Pancreas (tissue), 10 donors: ENCODE measurements at regions not wholly inside any gene's neighbourhood (a gene's known extent, or its start where the extent isn't known, plus 50 kb on each side); places are given as distances from the start of the nearest gene placed in this dataset.

Source experiments
- ATAC-seq, 4 donors: fragments of 200-7000 bp; cut with Tn5 transposase; one replicate each; pipeline versions ENCODE4 v1.8.0 to v1.9.1; 2020; ENCODE audit warnings: mild to moderate bottlenecking in 4 of 4, moderate library complexity in 4 of 4
- DNase-seq, 6 donors: peaks; one replicate each; pipeline ENCODE4 v3.0.0-alpha.2; 2020
- FAIRE-seq: peaks from 2 replicates; lab custom pipeline; 2012; peaks lifted over from hg19 to GRCh38; lab: Jason Lieb, UNC
- H3K27ac ChIP-seq, 4 donors: fragments of 200-600 bp; sonication (generic); 1 replicate in 3 of 4; 2 replicates in 1 of 4; pipeline versions ENCODE4 v1.5.0 to v1.8.0; 2020
- H3K27me3 ChIP-seq, 4 donors: fragments of 200-600 bp; one replicate each; pipeline ENCODE4 v1.8.0; 2021
- H3K36me3 ChIP-seq, 3 donors: fragments of 200-600 bp; sonication (generic) in 1 of 3; one replicate each; pipeline versions ENCODE4 v1.5.0 to v1.8.0; 2020 to 2021
- H3K4me1 ChIP-seq, 3 donors: fragments of 200-600 bp; one replicate each; pipeline ENCODE4 v1.8.0; 2021
- H3K4me3 ChIP-seq, 4 donors: fragments of 200-600 bp; sonication (generic) in 2 of 4; one replicate each; pipeline versions ENCODE4 v1.5.0 to v1.8.0; 2020 to 2021
- H3K9me3 ChIP-seq, 4 donors: fragments of 200-600 bp; one replicate each; pipeline ENCODE4 v1.8.0; 2021
- WGBS, 2 donors: extraction: QIAGEN DNeasy Blood & Tissue Kit; methylation state at CpG; one replicate each; pipeline ENCODE4 v1.1.7; 2013; 5-methylcytosine and 5-hydroxymethylcytosine counted together
- intact Hi-C, 3 donors: fragments of 100-400 bp; cut with DNase I; formaldehyde crosslinking; loops; one replicate each; pipeline versions ENCODE4 v1.11.1 to v1.14.2; 2022
- TF ChIP-seq, protein P1 (sequence below), 4 donors: fragments of 200-600 bp; sonication (generic) in 3 of 4; IDR thresholded peaks; one replicate each; pipeline versions ENCODE4 v1.5.0 to v1.8.0; 2021; ENCODE audit warnings: antibody characterized with exemption in 4 of 4
- donor health status: healthy with polysubstance abuse.
- donor health status: DM: no; HTN: no; CAD: no; lungs with moderate emphysema.
- donor health status: DM: no; HTN: no; CAD: no.
- donor health status: control.
- donor health status: control.
- donor health status: Bipolar disorder and iron deficiency.
- donor health status: DM: yes; HTN: yes; CAD: no.
- donor health status: DM: no; HTN: no; CAD: no.
- donor health status: DM: no; HTN: no; CAD: no.
- donor health status: DM: yes; HTN: yes; CAD: no.

DNA sequence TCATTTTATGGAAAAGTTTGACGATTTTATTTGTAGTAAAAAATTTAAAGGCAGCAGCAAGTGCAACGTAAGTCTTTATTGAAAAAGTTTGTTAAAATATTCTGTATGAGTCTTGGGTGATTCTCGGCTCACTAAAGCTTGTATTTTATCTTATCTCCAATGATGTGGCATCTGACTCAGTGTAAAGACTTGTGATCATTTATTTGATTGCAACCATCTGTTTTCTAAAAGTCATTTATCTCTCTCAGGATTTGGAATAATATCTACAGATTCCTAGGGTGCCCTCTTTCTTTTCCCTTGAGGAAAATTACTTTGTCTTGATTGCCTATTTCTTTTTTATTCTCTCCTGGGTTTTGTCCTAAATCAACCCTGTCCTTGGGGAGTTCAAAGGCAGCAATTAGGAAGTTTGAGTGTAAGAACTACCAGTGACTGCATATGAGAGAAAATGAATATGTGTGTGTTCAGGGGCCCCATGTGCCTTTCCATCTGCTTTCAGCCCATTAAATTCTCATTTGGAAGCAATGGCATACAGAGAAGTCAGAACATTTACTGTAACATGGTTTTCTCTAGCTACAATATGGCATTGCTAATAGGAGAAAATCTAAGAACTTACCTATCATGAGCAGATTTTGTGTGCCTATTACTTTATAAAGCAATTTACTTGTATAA is 575.0 kb upstream of the CHRM3 start:
- no peak for ATAC-seq
- DNase-seq, result no peak
- intact Hi-C loops, result no loop called here
- H3K9me3 ChIP-seq, result no peaks in the 10 kb centered on the region
- 57 to 73% methylated on average over 3 of the region's 3 CpGs for WGBS, 2 donors
- H3K27ac ChIP-seq, result no peak overlapping the region
- H3K4me3 ChIP-seq, result no peak overlapping the region
- TF ChIP-seq, protein P1, sequence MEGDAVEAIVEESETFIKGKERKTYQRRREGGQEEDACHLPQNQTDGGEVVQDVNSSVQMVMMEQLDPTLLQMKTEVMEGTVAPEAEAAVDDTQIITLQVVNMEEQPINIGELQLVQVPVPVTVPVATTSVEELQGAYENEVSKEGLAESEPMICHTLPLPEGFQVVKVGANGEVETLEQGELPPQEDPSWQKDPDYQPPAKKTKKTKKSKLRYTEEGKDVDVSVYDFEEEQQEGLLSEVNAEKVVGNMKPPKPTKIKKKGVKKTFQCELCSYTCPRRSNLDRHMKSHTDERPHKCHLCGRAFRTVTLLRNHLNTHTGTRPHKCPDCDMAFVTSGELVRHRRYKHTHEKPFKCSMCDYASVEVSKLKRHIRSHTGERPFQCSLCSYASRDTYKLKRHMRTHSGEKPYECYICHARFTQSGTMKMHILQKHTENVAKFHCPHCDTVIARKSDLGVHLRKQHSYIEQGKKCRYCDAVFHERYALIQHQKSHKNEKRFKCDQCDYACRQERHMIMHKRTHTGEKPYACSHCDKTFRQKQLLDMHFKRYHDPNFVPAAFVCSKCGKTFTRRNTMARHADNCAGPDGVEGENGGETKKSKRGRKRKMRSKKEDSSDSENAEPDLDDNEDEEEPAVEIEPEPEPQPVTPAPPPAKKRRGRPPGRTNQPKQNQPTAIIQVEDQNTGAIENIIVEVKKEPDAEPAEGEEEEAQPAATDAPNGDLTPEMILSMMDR (IDR thresholded peaks at IDR 0.05), result no peak
- H3K4me1 ChIP-seq, result no peaks in the 10 kb centered on the region
- no peak for FAIRE-seq
- no peaks in the 10 kb centered on the region for H3K27me3 ChIP-seq
- H3K36me3 ChIP-seq, result no peaks in the 10 kb centered on the region

DNA sequence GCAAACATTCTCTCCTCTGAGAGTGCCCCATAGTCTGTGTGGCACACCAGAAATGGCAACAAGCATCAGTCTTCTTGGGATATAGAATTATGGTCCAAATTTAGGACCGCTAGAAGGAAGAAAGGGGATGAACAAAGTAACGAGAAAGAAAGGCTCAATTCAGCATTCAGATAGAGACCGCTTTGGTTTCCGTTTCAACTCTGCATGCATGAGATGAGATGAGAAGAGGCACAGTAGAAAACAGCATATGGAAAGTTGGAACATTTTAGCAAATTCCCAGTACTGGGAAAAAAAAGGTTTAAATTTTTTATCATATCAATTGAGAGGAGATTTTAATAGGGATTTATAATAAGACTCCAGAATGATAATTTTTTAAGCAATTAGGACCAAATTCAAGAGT is 595.5 kb upstream of the CHRM3 start:
- ATAC-seq (no peak), DNase-seq (no peak), FAIRE-seq (no peak)
- H3K4me1 ChIP-seq, result no peaks in the 10 kb centered on the region
- no peaks in the 10 kb centered on the region for H3K27me3 ChIP-seq
- no peaks in the 10 kb centered on the region for H3K9me3 ChIP-seq
- H3K27ac ChIP-seq, result no peak overlapping the region
- 70 to 81% methylated on average over 4 of the region's 4 CpGs for WGBS, 2 donors
- H3K36me3 ChIP-seq, result no peaks in the 10 kb centered on the region
- H3K4me3 ChIP-seq, result no peak overlapping the region
- intact Hi-C loops, result no loop called here
- TF ChIP-seq, protein P1 (IDR thresholded peaks at IDR 0.05), result no peak

DNA sequence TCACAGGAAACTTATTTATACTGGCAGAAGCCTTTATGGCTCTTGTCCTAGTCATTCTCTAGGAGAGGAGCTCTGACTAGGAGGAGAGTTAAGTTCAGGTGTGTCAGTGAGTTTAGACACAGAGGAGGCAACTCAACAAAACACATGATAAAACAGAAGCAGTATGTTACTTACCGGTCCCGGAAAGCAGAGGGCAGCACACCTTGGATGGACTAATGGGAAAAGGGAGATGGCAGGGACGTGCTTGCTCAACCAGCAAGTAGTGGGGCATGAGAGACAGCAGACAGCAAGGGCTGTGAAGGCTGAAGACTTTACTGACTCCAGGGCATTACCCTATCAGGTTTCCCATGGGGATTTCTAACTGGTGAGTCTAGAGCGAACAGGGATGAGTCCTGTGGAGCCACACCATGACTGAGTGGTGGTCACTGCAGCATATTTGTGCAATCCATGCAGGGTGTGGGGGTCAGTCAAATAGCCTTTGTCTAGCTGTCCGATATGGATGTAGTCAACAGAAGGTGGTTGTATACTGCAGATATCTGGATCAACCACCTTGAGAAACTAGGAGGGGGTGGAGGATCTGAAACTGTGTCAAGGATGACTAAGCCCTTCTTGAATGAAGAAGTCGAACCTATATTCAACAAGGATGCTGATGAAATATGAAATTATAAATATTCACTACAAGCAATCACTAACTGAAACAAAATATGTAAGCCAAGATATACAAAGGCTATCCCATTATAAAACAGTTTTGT is 596.3 kb upstream of the CHRM3 start:
- Histone ChIP-seq H3K27me3 (no peaks in the 10 kb centered on the region), H3K36me3 (no peaks in the 10 kb centered on the region), H3K9me3 (no peaks in the 10 kb centered on the region), H3K4me3 (no peak overlapping the region), H3K27ac (no peak overlapping the region), H3K4me1 (no peaks in the 10 kb centered on the region)
- 68 to 80% methylated on average over 6 of the region's 6 CpGs for WGBS, 2 donors
- intact Hi-C loops, result no loop called here
- DNase-seq, result no peak
- no peak for FAIRE-seq
- TF ChIP-seq, protein P1 (IDR thresholded peaks at IDR 0.05), result no peak
- no peak for ATAC-seq

GRCh38 chr1:238787471-238787870 is 598.9 kb upstream of the CHRM3 start:
- H3K27ac ChIP-seq, result no peak overlapping the region
- intact Hi-C loops, result no loop called here
- ATAC-seq, result no peak
- H3K27me3 ChIP-seq, result no peaks in the 10 kb centered on the region
- H3K9me3 ChIP-seq, result no peaks in the 10 kb centered on the region
- TF ChIP-seq, protein P1 (IDR thresholded peaks at IDR 0.05), result no peak
- WGBS, 2 donors, result 11 to 17% methylated on average over 5 of the region's 5 CpGs
- FAIRE-seq, result no peak
- no peak overlapping the region for H3K4me3 ChIP-seq
- no peaks in the 10 kb centered on the region for H3K36me3 ChIP-seq
- no peak for DNase-seq
- no peaks in the 10 kb centered on the region for H3K4me1 ChIP-seq

GRCh38 chr1:238783633-238784032 is 602.7 kb upstream of the CHRM3 start:
- Histone ChIP-seq H3K27me3 (no peaks in the 10 kb centered on the region), H3K4me1 (no peaks in the 10 kb centered on the region), H3K27ac (no peak overlapping the region), H3K9me3 (no peaks in the 10 kb centered on the region), H3K36me3 (no peaks in the 10 kb centered on the region), H3K4me3 (no peak overlapping the region)
- FAIRE-seq (no peak), ATAC-seq (no peak), DNase-seq (no peak)
- intact Hi-C loops, result no loop called here
- TF ChIP-seq, protein P1 (IDR thresholded peaks at IDR 0.05), result no peak
